Kasumi-1 (cell line): ENCODE measurements at regions not wholly inside any gene's neighbourhood (a gene's known extent, or its start where the extent isn't known, plus 50 kb on each side); places are given as distances from the start of the nearest gene placed in this dataset.
"Not testable (repeated sequence)": the region's sequence is repeated elsewhere in the genome, so short reads cannot be mapped to it uniquely, and the experiment has no call there.

Experiments used
- DNase-seq, 2 experiments: peaks; one replicate each; lab custom pipeline; 2025; lab: John Stamatoyannopoulos, UW

GRCh38 chr16:7962091-7962879 is 628.0 kb downstream of the TMEM114 start:
- no peak for DNase-seq

- no peak for DNase-seq
These were observed 624.5 kb downstream of the RBFOX1 start for GRCh38 chr16:7957151-7957550.

GRCh38 chr16:7953360-7953759 is 620.7 kb downstream of the RBFOX1 start:
- no peak for DNase-seq

GRCh38 chr16:7946142-7946541 is 613.5 kb downstream of the RBFOX1 start:
- no peak for DNase-seq

GRCh38 chr16:7938175-7938574 is 605.5 kb downstream of the RBFOX1 start:
- DNase-seq = no peak

GRCh38 chr16:7921345-7921744 is 588.7 kb downstream of the RBFOX1 start:
- DNase-seq = no peak

- no peak for DNase-seq
These were observed 587.1 kb downstream of the RBFOX1 start for GRCh38 chr16:7919782-7920181.

- DNase-seq = no peak
These were observed 582.1 kb downstream of the RBFOX1 start for GRCh38 chr16:7914748-7915147.

- DNase-seq = no peak
These were observed 579.5 kb downstream of the RBFOX1 start for GRCh38 chr16:7912132-7912531.

- no peak for DNase-seq
These were observed 577.5 kb downstream of the RBFOX1 start for GRCh38 chr16:7910116-7910515.

- no peak for DNase-seq
These were observed 555.8 kb downstream of the RBFOX1 start for GRCh38 chr16:7888411-7888810.

GRCh38 chr16:7887316-7887715 is 554.7 kb downstream of the RBFOX1 start:
- no peak for DNase-seq

GRCh38 chr16:7871979-7872378 is 539.3 kb downstream of the RBFOX1 start:
- DNase-seq = no peak

GRCh38 chr16:7871371-7871770 is 538.7 kb downstream of the RBFOX1 start:
- DNase-seq = no peak

- DNase-seq = no peak
These were observed 535.2 kb downstream of the RBFOX1 start for GRCh38 chr16:7867831-7868230.

- DNase-seq = no peak
These were observed 533.5 kb downstream of the RBFOX1 start for GRCh38 chr16:7866144-7866543.

- not testable (repeated sequence) for DNase-seq
These were observed 532.7 kb downstream of the RBFOX1 start for GRCh38 chr16:7865393-7865792.

- DNase-seq = no peak
These were observed 529.4 kb downstream of the RBFOX1 start for GRCh38 chr16:7861891-7862582.

GRCh38 chr16:7853197-7853596 is 520.6 kb downstream of the RBFOX1 start:
- DNase-seq = no peak

- no peak for DNase-seq
These were observed 517.2 kb downstream of the RBFOX1 start for GRCh38 chr16:7849841-7850240.

- DNase-seq = no peak
These were observed 510.6 kb downstream of the RBFOX1 start for GRCh38 chr16:7843261-7843660.

- peak in 1 of 2 experiments; percentile 0 for DNase-seq
These were observed 506.9 kb downstream of the RBFOX1 start for GRCh38 chr16:7839568-7839967.

GRCh38 chr16:7834771-7835431 is 502.3 kb downstream of the RBFOX1 start:
- DNase-seq = no peak
